BLaER1 treated with 17β-estradiol and CSF1 and Interleukin-3, amounts not matched to agents 10 nM and 100 nM (cell line): ENCODE measurements at regions not wholly inside any gene's neighbourhood (a gene's known extent, or its start where the extent isn't known, plus 50 kb on each side); places are given as distances from the start of the nearest gene placed in this dataset.

Experiments
- H3K27ac ChIP-seq, 11 experiments: shearing (Covaris generic); formaldehyde crosslinking; 2 replicates each; pipeline ENCODE4 v1.8.1; 2022
- H3K27me3 ChIP-seq, 11 experiments: shearing (Covaris generic); formaldehyde crosslinking; 2 replicates each; pipeline ENCODE4 v1.8.1; 2022
- H3K36me3 ChIP-seq, 11 experiments: shearing (Covaris generic); formaldehyde crosslinking; 2 replicates each; pipeline ENCODE4 v1.8.1; 2022
- H3K4me1 ChIP-seq, 10 experiments: shearing (Covaris generic); formaldehyde crosslinking; 2 replicates each; pipeline ENCODE4 v1.8.1; 2022
- H3K4me2 ChIP-seq, 11 experiments: shearing (Covaris generic); formaldehyde crosslinking; 2 replicates each; pipeline ENCODE4 v1.8.1; 2022
- H3K4me3 ChIP-seq, 10 experiments: shearing (Covaris generic); formaldehyde crosslinking; 2 replicates each; pipeline ENCODE4 v1.8.1; 2022
- H3K9ac ChIP-seq, 11 experiments: shearing (Covaris generic); formaldehyde crosslinking; 2 replicates each; pipeline ENCODE4 v1.8.1; 2022
- H3K9me3 ChIP-seq, 11 experiments: shearing (Covaris generic); formaldehyde crosslinking; replicated peaks in 1 of 11; 2 replicates each; pipeline ENCODE4 v1.8.1; 2022
- H4K20me1 ChIP-seq, 11 experiments: shearing (Covaris generic); formaldehyde crosslinking; 2 replicates each; pipeline ENCODE4 v1.8.1; 2022
- Cebpa-rat ChIP-seq, 11 experiments: shearing (Covaris generic); IDR thresholded peaks; 2 replicates each; pipeline ENCODE4 v1.8.1; 2022

GRCh38 chr12:60252359-60253096 is 656.7 kb downstream of the SLC16A7 start:
- Histone ChIP-seq H3K27ac (no peak overlapping the region), H3K36me3 (no peaks in the 10 kb centered on the region), H3K4me2 (no peak overlapping the region), H4K20me1 (no peaks in the 10 kb centered on the region), H3K9ac (no peak overlapping the region), H3K4me1 (no peaks in the 10 kb centered on the region), H3K9me3 (no peaks in the 10 kb centered on the region), H3K4me3 (no peak overlapping the region), H3K27me3 (no peaks in the 10 kb centered on the region)
- TF ChIP-seq Cebpa-rat (IDR thresholded peaks at IDR 0.05), result no peak

DNA sequence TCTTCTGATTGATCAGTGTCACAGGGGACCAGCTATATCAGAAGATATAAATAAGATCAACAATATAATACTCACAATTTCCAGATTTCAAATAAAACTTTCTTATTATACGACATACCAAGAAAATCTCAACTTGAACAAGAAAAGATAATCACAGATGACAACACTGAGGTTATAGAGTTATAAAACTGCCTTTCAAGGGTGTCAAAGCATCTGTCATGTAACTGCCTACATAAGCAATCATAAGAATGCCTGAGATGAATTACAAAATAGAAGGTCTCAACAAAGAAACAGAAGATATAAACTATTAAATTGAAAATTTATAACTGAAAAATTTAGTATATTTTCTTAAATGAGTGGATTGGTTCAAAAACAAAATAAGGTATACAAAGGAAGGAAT is 659.2 kb downstream of the SLC16A7 start:
- TF ChIP-seq Cebpa-rat (IDR thresholded peaks at IDR 0.05), result no peak
- Histone ChIP-seq H3K9ac (no peak overlapping the region), H3K4me2 (no peak overlapping the region), H3K4me3 (no peak overlapping the region), H4K20me1 (no peaks in the 10 kb centered on the region), H3K4me1 (no peaks in the 10 kb centered on the region), H3K27ac (no peak overlapping the region), H3K9me3 (no peaks in the 10 kb centered on the region), H3K36me3 (no peaks in the 10 kb centered on the region), H3K27me3 (no peaks in the 10 kb centered on the region)

- no peaks in the 10 kb centered on the region for H3K27me3 ChIP-seq
- no peaks in the 10 kb centered on the region for H4K20me1 ChIP-seq
- no peaks in the 10 kb centered on the region for H3K4me1 ChIP-seq
- no peak overlapping the region for H3K4me3 ChIP-seq
- H3K9me3 ChIP-seq, result no peaks in the 10 kb centered on the region
- no peak overlapping the region for H3K9ac ChIP-seq
- H3K4me2 ChIP-seq, result no peak overlapping the region
- H3K36me3 ChIP-seq, result no peaks in the 10 kb centered on the region
- TF ChIP-seq Cebpa-rat (IDR thresholded peaks at IDR 0.05), result no peak
- no peak overlapping the region for H3K27ac ChIP-seq
These were observed 661.2 kb downstream of the SLC16A7 start for GRCh38 chr12:60257063-60257462.

- Histone ChIP-seq H3K27ac (no peak overlapping the region), H3K36me3 (no peaks in the 10 kb centered on the region)
- no peak for TF ChIP-seq Cebpa-rat (IDR thresholded peaks at IDR 0.05)
These were observed 663.4 kb downstream of the SLC16A7 start for GRCh38 chr12:60259225-60259624.

GRCh38 chr12:60262378-60262777 is 666.5 kb downstream of the SLC16A7 start:
- H3K27ac ChIP-seq, result no peak overlapping the region
- no peak overlapping the region for H3K4me3 ChIP-seq
- H3K4me1 ChIP-seq, result no peaks in the 10 kb centered on the region
- no peak overlapping the region for H3K4me2 ChIP-seq
- H3K9me3 ChIP-seq, result no peaks in the 10 kb centered on the region
- no peak for TF ChIP-seq Cebpa-rat (IDR thresholded peaks at IDR 0.05)
- H4K20me1 ChIP-seq, result no peaks in the 10 kb centered on the region
- no peaks in the 10 kb centered on the region for H3K27me3 ChIP-seq
- no peaks in the 10 kb centered on the region for H3K36me3 ChIP-seq
- H3K9ac ChIP-seq, result no peak overlapping the region

More at GRCh38 chr12:60259225-60259624, 663.4 kb downstream of the SLC16A7 start:
- no peaks in the 10 kb centered on the region for H3K9me3 ChIP-seq
- no peaks in the 10 kb centered on the region for H3K4me1 ChIP-seq
- no peak overlapping the region for H3K4me2 ChIP-seq
- H3K4me3 ChIP-seq, result no peak overlapping the region
- H3K27me3 ChIP-seq, result no peaks in the 10 kb centered on the region
- no peak overlapping the region for H3K9ac ChIP-seq
- H4K20me1 ChIP-seq, result no peaks in the 10 kb centered on the region

GRCh38 chr12:60263161-60263560 is 667.3 kb downstream of the SLC16A7 start:
- Histone ChIP-seq H3K27me3 (no peaks in the 10 kb centered on the region), H3K36me3 (no peaks in the 10 kb centered on the region), H3K9ac (no peak overlapping the region), H3K9me3 (no peaks in the 10 kb centered on the region), H3K4me3 (no peak overlapping the region), H3K4me1 (no peaks in the 10 kb centered on the region), H4K20me1 (no peaks in the 10 kb centered on the region), H3K27ac (no peak overlapping the region), H3K4me2 (no peak overlapping the region)
- TF ChIP-seq Cebpa-rat (IDR thresholded peaks at IDR 0.05), result no peak

GRCh38 chr12:60263836-60264493 is 668.1 kb downstream of the SLC16A7 start:
- Histone ChIP-seq H4K20me1 (no peaks in the 10 kb centered on the region), H3K4me1 (no peaks in the 10 kb centered on the region), H3K4me3 (no peak overlapping the region), H3K9ac (no peak overlapping the region), H3K27me3 (no peaks in the 10 kb centered on the region), H3K27ac (no peak overlapping the region), H3K9me3 (no peaks in the 10 kb centered on the region), H3K36me3 (no peaks in the 10 kb centered on the region), H3K4me2 (no peak overlapping the region)
- no peak for TF ChIP-seq Cebpa-rat (IDR thresholded peaks at IDR 0.05)

- Histone ChIP-seq H3K4me1 (no peaks in the 10 kb centered on the region), H3K36me3 (no peaks in the 10 kb centered on the region), H3K9me3 (peaks cover 8 to 14% (median 12%) of the 10 kb centered on the region in 11 experiments), H3K27ac (no peak overlapping the region), H3K4me2 (no peak overlapping the region), H3K27me3 (no peaks in the 10 kb centered on the region), H3K4me3 (no peak overlapping the region), H3K9ac (no peak overlapping the region), H4K20me1 (no peaks in the 10 kb centered on the region)
- TF ChIP-seq Cebpa-rat (IDR thresholded peaks at IDR 0.05), result no peak
These were observed 669.9 kb downstream of the SLC16A7 start for GRCh38 chr12:60265741-60266140.

GRCh38 chr12:60266381-60266852 is 670.6 kb downstream of the SLC16A7 start:
- TF ChIP-seq Cebpa-rat (IDR thresholded peaks at IDR 0.05), result no peak
- Histone ChIP-seq H3K9ac (no peak overlapping the region), H3K4me2 (no peak overlapping the region), H3K36me3 (no peaks in the 10 kb centered on the region), H3K27ac (no peak overlapping the region), H4K20me1 (no peaks in the 10 kb centered on the region), H3K9me3 (peaks cover 8 to 14% (median 12%) of the 10 kb centered on the region in 11 experiments), H3K4me3 (no peak overlapping the region), H3K27me3 (no peaks in the 10 kb centered on the region), H3K4me1 (no peaks in the 10 kb centered on the region)
